ENCODE measurements at regions not wholly inside any gene's neighbourhood (a gene's known extent, or its start where the extent isn't known, plus 50 kb on each side); places are given as distances from the start of the nearest gene placed in this dataset.

- TF ChIP-seq CTCF (IDR thresholded peaks at IDR 0.05; ENCODE audit: insufficient read depth, low read length, poor library complexity, severe bottlenecking) (no peak), EZH2phosphoT487 (conservative IDR thresholded peaks at IDR 0.05; ENCODE audit: low read length) (no peak)
These were observed 494.6 kb upstream of the GRM3 start for GRCh38 chr7:86149024-86149665.

Measured in SU-DHL-6 (cell line).